DOHH2 (cell line): ENCODE measurements at regions not wholly inside any gene's neighbourhood (a gene's known extent, or its start where the extent isn't known, plus 50 kb on each side); places are given as distances from the start of the nearest gene placed in this dataset.

Experiments used
- CTCF ChIP-seq: fragments of 200-600 bp; sonication (generic); IDR thresholded peaks from one replicate; pipeline ENCODE4 v1.5.1; 2014; ENCODE audit warnings: antibody characterized with exemption, mild to moderate bottlenecking, low read depth, low read length; ENCODE audit not compliant: poor library complexity, severe bottlenecking
- EZH2phosphoT487 ChIP-seq: fragments of 200-600 bp; sonication (generic); IDR thresholded peaks from 2 replicates; pipeline ENCODE4 v1.6.1; 2017; ENCODE audit warnings: borderline replicate concordance, mild to moderate bottlenecking, antibody characterized with exemption, low read length, moderate library complexity, mixed read lengths

- TF ChIP-seq CTCF (no peak), EZH2phosphoT487 (no peak)
Measured at GRCh38 chr7:106600569-106601373, 60.2 kb downstream of the CCDC71L start.
